Mucosa of gallbladder (tissue), 1 donor: ENCODE measurements at regions not wholly inside any gene's neighbourhood (a gene's known extent, or its start where the extent isn't known, plus 50 kb on each side); places are given as distances from the start of the nearest gene placed in this dataset.
"Not testable (repeated sequence)": the region's sequence is repeated elsewhere in the genome, so short reads cannot be mapped to it uniquely, and the experiment has no call there.

Experiments used
- DNase-seq: peaks from one replicate; pipeline ENCODE4 v3.0.0-alpha.2; 2020; ENCODE audit warnings: low spot score
- donor health status: DM: no; HTN: no; CAD: no.

GRCh38 chr11:44452827-44453572 is 112.5 kb upstream of the CD82 start:
- no peak for DNase-seq

- no peak for DNase-seq
Measured at GRCh38 chr11:44453871-44454270, 111.6 kb upstream of the CD82 start.

GRCh38 chr11:44454666-44455065 is 110.8 kb upstream of the CD82 start:
- DNase-seq = no peak

GRCh38 chr11:44456544-44457300 is 108.7 kb upstream of the CD82 start:
- DNase-seq = no peak

- DNase-seq = no peak
Measured at GRCh38 chr11:44457862-44458261, 107.6 kb upstream of the CD82 start.

GRCh38 chr11:44463751-44464150 is 101.7 kb upstream of the CD82 start:
- no peak for DNase-seq

- DNase-seq = no peak
Measured at GRCh38 chr11:44464741-44465140, 100.7 kb upstream of the CD82 start.

- DNase-seq = no peak
Measured at GRCh38 chr11:44466531-44467205, 98.8 kb upstream of the CD82 start.

- no peak for DNase-seq
Measured at GRCh38 chr11:44467413-44467812, 98.0 kb upstream of the CD82 start.

- DNase-seq = no peak
Measured at GRCh38 chr11:44467931-44468330, 97.5 kb upstream of the CD82 start.

- no peak for DNase-seq
Measured at GRCh38 chr11:44468345-44468988, 97.0 kb upstream of the CD82 start.

GRCh38 chr11:44469412-44469811 is 96.1 kb upstream of the CD82 start:
- DNase-seq = peak; percentile 62

- peak; percentile 13 for DNase-seq
Measured at GRCh38 chr11:44470854-44471253, 94.6 kb upstream of the CD82 start.

- DNase-seq = no peak
Measured at GRCh38 chr11:44471603-44472002, 93.9 kb upstream of the CD82 start.

GRCh38 chr11:44472916-44473315 is 92.5 kb upstream of the CD82 start:
- no peak for DNase-seq

- no peak for DNase-seq
Measured at GRCh38 chr11:44474702-44475101, 90.8 kb upstream of the CD82 start.

- no peak for DNase-seq
Measured at GRCh38 chr11:44475114-44475686, 90.3 kb upstream of the CD82 start.

- not testable (repeated sequence) for DNase-seq
Measured at GRCh38 chr11:44482338-44482737, 83.1 kb upstream of the CD82 start.

GRCh38 chr11:44483919-44484610 is 81.4 kb upstream of the CD82 start:
- DNase-seq = no peak

- DNase-seq = no peak
Measured at GRCh38 chr11:44488165-44488965, 77.1 kb upstream of the CD82 start.
